ENCODE measurements at regions not wholly inside any gene's neighbourhood (a gene's known extent, or its start where the extent isn't known, plus 50 kb on each side); places are given as distances from the start of the nearest gene placed in this dataset.

DNA sequence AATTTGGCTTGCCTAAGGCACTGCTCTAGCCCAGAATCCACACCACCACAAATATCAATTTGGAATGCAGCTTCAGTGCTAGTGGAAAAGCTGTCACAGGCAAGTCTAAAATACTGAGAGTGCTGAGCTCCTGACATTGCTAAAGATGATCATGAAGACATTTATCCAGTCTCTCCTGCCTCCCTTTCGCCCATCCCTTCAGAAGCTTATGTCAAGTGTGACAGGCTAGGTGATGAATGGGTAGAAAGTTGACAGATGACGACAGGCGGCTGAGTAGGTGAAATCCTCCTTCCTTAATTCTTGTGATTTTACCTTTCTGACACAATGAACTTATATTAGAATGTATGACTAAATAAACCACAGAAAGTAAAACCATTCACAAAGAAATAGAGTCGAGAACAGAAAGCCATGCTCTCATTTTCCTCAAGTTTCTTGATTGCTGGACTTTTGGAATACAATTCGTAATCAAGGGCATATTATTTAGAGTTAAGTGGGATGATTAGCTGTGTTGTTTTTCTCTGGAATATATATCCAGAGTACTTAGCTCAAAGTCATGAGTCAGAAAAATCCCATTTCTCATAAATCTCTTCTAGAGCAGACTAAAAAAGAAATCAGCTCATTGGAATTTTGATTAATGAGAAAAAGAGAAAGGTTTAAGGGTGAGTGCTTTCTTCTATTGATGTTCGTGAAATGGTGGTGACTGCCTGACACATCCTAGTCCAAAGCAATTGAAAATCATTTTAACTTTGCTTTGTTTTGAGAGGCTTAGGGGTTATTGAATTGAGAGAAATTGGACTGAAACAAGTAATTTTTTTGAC, 1228.2 kb upstream of the CITED2 start:
- DNase-seq, result no peak

DNA sequence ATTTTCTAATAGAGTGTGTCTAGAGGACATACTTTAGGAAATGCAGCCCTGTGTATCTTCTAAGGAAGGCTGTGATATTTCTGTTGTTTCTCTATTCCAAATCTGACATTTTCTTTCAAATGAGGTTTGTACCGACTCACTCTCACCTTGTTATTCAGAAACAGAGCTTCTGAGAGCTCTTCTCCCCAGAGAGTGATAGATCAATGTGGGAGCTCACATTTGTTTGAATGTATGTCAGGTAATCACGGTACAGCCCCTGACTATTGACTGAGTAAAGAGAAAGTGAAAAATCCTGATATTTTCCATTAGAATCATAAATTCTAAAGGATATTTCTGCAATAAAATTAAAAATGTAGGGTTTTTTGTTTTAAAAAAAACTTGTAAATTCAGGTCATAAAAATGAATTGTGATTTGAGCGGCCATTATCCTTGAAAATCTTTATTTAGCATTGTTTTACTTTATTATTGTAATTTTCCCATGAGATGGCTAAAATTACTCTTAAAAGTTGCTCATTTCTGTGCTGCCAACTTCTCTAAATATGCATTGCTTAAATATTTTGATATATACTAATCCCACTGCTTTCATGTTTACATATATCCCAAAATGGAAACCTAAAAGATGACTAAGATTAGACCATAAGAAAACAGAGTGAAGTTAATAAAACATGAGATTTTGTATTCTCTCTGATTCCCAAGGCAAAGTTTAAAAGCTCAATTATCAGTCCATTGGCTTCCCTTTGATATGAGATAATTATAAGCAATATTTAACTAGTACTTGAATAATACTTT, 1226.8 kb upstream of the CITED2 start:
- no peak for DNase-seq

DNA sequence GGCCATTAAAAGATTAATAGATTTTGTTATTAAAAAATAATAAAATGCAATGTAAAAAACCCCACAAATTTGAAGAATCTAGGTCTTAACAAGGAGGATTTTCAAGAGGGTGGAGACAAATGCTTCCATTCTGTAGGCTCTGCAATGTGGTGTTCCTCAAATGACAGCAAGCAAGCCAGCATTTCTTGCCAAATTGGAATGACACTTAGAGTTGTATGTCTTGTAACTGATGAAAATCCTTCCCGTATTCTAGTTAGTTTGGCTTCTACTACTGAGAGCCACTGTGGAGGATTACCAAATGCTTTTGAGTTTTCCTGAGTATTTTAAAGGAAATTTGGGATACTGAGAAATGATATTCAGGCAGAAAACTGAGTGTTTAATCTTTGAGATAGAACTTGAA, 1225.5 kb upstream of the CITED2 start:
- DNase-seq, result no peak

DNA sequence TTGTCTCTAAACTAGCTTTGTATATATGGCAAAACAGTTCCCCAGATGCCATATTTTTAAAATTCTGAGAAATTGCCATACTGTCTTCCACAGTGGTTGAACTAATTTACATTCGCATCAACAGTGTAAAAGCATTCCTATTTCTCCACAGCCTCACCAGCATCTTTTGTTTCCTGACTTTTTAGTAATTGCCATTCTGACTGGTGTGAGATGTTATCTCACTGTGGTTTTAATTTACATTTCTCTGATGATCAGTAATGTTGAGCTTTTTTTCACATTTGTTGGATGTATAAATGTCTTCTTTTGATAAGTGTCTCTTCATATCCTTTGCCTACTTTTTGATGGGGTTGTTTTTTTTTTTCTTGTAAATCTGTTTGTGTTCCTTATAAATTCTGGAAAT, 1222.7 kb upstream of the CITED2 start:
- DNase-seq, result no peak

DNA sequence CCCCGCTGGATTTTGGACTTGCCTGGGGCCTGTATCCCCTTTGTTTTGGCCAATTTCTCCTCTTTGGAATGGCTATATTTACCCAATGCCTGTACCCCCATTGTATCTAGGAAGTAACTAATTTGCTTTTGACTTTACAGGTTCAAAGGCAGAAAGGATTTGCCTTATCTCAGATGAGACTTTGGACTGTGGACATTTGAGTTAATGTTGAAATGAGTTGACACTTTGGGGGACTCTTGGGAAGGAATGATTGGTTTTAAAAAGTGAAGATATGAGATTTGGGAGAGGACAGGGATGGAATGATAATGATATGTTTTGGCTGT, 1220.3 kb upstream of the CITED2 start:
- DNase-seq, result no peak

DNA sequence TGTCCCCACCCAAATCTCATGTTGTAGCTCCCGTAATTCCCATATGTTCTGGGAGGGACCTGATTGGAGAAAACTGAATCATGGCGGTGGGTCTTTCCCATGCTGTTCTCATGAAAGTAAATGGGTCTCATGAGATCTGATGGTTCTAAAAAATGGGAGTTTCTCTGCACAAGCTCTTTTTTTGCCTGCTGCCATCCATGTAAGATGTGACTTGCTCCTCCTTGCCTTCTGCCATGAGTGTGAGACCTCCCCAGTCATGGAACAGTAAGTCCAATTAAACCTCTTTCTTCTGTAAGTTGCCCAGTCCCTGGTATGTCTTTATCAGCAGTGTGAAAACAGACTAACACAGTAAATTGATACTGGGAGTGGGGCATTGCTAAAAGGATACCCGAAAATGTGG, 1218.4 kb upstream of the CITED2 start:
- no peak for DNase-seq

DNA sequence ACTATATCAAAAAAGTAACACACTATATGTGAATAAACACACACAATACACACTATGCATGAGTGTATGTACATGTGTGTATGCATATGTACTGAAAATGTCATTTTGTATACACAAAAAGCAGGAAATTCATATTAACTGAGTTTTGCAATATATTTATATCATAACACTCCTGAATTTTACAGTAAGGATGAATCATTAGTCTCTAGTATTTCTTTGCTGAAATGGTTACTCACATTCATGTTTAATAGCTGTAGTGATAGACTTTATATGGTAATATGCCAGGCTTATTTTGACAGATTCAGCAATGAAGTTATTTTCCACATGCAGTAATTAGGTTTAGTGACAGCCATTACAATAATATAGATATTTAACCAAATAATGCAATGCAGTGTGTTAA, 1216.2 kb upstream of the CITED2 start:
- DNase-seq, result no peak

DNA sequence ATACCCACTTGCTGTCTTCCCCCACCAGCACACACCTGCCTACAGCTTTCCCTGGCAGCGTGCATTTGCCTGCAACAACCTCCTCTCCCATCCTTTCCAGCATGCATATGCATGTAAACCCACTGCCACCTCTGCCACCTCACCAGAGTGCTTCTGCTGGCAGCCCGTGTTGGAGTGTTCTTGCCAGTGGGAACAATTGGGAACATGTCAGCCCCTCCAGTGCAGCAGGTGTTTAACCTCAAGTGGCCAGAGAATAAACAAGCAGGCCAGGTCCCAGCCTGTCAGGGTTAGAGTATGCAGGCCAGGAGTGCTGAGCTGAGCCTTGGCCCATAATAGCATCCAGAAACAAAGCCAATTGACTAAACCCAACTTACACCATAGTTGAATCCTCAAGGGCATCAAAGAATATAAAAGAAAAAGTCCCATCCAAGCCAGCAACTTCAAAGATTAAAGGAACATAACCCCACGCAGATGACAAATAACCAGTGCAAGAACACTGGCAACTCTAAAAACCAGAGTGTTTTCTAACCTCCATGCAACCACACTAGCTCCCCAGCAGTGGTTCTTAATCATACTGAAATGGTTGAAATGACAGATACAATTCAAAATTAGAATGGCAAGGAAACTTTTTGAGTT, 1212.1 kb upstream of the CITED2 start:
- peak; percentile 40 for DNase-seq

DNA sequence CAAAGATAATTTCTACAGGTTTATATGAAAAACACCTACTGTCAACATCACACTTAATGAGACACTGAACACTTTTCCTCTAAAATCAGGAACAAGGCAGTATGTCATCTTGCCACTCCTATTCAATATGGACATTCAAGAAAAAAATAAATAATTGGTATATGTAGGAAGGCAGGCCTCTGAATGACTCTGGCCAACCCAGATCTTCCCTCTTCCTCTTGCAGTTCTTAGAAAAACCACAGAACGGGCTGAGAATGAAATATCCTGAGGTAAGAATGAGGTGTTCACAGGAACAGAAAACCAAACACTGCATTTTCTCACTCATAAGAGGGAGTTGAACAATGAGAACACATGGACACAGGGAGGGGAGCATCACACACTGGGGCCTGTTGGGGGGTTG, 1207.2 kb upstream of the CITED2 start:
- DNase-seq, result no peak

DNA sequence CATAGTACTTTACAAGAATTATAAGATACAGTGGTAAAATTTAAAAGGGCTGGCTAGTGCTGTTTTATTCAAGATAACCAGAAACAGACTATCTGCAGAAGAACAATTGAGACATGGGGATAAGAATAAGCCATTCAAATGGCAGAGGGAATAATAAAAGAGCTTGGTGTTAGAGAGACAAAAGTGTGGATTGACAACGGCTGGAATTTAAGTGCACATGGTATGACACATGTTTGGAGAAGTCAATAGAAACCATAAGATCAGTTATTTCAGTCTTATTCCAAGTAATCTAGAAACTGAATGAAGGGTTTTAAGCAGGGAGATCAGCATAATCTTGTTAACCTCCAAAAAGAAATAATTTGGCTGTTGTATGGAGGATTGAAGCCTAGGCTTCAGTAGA, 1205.5 kb upstream of the CITED2 start:
- no peak for DNase-seq

DNA sequence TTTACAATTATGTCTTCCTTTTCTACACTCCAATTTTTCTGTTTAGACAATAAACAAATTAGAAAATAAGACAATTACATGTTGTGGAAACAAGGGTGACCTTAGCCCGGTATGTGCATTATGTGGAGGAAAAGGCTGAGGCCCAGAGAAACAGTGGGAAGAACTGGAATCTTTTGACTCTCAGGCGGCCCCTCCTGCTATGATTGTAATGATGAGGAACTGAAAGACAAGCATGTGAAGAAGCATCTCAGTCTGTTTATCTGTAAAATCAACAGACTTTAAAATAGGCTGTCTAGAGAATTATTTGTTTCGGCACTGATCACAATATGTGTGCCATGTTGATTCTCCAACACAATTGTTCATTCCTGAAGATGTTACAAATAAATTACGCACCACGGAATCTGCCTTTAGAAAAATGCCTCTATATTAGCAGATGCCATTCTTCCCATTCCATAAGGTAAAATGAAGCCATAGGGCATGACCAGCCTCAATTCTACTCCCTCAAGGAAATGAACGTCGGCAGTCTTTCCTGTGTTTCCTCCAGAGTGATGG, 1201.6 kb upstream of the CITED2 start:
- no peak for DNase-seq

DNA sequence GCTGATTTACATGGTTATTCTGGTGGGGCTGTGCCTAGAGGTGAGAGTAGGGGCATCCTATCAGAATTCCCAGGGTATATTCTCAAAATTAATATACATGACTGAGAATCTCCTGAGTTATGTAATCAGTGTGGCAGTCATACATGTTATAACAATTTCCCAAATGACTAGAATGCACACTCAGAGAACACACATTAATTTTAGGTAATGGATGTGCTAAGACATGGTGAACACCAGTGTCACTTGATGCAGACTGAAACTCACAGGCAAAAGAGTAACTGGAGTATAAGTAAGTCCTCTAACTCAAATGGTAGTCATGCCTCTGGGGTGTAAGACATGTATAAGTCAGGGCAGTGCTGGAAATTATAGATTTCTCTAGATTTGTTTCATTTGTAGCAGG, 1198.4 kb upstream of the CITED2 start:
- DNase-seq, result no peak

DNA sequence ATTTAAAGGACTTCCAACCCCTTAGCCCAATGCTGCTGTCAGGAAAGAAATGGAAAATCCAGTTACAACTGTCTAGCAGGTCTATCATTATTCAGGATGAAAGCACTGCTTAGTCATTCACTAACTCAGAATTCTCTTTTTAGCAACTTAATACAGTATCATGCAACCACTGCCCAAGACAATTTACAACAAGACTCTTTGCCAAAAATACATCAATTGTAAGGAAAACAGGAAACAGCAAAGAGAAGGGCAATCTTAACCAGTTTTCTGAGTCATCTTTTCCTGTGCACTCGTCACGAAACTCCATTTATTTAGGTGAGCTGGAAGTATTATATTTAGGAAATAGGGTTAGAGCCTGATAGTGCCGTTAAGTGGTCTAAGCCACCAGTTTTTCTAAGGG, 1197.7 kb upstream of the CITED2 start:
- no peak for DNase-seq

DNA sequence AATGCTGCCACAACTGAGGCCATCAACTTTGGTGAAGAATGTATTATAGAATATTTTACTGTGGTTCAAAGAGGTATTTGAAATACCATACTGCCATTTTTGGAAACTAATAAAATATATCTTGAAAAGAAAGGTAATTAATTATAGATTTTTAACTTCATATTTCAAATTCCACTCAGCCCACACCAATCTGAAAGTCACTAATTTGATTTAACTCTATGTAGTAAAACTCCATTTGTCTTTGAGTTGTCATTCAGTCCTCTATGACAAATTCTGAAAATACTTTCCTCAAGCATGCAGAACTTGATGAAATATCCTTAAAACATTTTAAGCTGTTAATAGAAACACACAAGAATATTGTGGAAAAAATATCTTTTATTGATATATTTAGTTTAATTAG, 1196.7 kb upstream of the CITED2 start:
- no peak for DNase-seq

DNA sequence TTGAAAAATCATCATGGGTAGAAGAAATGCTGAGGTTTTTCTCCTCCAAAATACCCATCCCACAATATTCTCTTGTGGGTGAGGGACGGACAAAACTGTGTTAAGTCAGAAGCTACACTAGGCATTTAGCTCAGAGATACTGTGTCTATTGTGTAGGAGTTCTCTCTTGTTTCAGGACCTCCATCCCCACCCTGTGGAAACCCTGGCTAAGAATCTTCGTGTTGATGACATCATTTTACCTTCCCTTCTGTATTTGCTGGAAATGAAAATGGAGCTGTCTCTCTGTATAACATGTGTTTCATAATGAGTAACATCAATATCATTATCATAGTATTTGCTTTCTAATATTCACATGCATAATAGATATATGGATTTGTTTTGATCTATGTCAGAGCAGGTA, 1193.0 kb upstream of the CITED2 start:
- no peak for DNase-seq

DNA sequence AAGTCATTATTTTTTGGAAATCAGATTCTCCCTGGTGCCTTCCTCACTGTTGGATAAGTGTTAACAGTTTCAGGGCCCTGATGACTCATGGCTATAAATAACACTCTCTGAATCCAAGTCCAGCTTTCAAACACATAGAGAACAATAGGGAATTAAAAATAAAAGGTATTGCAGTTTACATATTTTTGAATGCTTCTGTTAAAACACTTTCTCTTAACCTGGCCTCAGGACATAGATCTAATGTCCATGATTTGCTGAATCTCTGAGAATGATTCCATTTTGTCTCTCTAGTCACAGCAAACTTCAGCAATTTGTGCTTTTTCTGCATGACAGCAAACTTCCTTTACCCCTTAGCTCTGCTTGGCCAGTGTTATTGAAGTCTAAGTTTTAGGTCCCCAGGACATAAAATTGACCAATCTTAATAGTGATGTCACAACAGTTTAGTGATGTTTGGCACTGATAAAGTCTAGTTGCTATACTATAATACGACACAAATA, 1192.4 kb upstream of the CITED2 start:
- DNase-seq, result no peak

DNA sequence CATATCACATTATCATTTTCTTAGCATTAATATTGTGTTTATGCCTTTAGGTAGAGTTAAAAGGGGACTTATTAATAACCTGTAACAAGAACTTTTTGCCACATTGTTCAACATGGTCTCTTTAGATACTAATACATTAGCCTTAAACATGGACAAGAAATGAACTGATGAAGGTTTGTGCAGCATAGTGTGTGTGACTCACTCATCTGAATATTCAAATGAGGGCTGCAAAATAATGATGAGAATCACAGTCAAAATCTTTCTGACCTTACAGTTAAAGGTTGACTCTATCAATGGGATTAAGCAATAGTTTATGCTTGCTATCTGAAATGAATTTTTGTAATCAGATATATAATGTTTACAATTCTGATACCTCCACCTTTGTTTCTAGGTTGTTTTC, 1189.3 kb upstream of the CITED2 start:
- DNase-seq, result no peak

DNA sequence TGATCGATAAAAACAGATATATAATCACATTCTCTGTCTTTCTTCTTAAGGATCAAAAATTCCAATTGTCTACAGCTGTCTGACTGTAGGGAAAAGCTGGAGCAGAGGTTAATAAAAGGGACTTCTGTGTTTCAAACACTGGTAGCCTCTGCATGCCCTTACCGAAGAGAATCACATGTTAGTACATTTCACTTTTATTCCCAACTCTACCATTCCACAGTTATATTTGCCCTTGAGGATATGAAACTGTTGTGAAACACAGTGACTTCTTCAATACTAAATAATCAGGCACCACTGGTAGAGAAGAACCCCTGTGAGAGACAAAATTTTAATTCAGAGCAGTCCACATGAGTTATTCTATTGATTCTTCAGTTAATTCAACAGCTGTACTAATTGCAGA, 1187.3 kb upstream of the CITED2 start:
- no peak for DNase-seq

DNA sequence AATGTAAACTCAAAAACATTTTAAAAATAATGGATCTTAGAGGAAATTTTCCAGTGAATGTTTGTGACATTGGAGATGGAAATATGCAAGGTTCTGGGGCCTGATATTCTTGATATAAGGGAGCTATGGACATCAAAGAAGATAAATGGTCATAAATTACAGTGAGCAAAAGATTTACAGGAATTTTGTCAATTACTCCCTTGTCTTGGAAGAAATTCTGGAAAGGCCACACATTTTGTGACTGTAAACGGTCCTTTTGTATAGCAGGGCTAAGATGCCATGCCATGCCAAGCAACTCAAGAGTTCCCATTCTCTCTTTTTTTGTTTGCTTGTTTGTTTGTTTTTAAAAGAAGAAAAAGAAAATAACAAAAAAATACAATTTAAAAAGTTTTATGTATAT, 1186.2 kb upstream of the CITED2 start:
- DNase-seq, result no peak

DNA sequence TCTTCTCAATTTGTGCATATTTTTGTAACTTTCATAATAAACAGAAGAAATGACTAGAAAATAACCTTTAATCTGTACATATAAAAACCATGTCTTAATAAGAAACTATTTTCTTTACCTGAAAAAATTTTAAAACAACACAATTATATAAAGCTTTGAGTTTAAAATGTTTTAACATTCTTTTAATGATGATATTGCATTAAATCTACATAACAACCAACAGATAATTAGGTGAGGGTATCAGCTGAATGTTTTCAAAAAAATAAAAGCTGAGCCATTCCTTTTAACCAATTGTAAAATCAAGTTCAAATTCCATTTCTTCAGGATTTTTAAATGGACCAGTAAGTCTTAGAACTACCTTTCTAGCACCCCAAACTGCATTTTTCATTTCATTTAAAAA, 1185.0 kb upstream of the CITED2 start:
- DNase-seq, result no peak

DNA sequence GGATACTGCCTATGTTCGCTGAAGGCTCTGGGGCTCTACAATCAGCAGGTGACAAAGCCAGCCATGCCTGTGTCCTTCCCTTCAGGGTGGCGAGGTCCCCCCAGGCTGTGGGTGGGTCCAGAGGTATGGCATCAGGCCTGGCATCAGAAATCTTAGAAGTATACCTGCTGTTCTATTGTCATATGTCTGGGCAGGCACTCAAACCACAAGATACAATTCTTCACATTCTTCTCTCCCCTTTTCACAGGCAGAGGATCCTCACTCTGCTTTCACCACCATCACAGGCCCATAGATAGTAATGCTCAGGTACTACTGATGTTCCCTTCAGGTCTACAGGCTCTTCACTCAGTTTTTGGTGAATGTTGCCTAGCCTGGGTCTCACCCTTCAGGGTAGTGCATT, 1180.0 kb upstream of the CITED2 start:
- no peak for DNase-seq

DNA sequence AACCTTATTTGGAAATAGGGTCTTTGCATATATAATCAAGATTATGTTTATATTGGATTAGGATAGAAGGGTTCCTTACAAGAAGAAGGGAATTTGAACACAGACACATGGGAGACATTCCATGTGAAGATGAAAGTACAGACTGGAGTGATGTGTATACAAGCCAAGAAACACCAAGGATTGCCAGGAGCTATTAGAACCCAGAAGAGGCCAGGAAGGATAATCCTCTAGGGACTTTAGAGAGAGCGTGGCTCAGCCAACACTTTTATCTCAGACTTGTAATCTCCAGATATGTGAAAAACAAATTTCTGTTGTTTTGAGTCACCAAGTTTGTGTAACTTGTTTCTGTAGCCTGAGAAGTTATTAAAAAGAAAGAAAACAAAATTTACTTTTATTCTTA, 1173.9 kb upstream of the CITED2 start:
- DNase-seq, result no peak

DNA sequence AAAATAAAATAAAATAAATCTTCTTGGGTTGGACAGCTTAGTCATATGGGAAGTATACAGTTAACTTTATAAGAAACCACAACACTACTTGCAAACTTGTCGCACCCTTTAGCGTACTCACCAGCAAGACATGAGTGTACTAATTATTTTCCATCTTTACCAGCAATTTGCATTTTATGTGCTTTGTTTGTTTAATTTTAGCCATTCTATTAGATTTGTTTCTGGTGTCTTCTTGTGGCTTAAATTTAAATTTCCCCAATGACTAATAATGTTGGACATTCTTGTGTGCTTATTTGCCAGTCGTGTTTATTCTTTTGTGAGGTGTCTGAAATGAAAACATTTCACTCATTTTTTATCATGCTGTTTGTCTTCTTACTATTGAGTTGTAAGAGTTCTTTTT, 1172.2 kb upstream of the CITED2 start:
- DNase-seq, result no peak

DNA sequence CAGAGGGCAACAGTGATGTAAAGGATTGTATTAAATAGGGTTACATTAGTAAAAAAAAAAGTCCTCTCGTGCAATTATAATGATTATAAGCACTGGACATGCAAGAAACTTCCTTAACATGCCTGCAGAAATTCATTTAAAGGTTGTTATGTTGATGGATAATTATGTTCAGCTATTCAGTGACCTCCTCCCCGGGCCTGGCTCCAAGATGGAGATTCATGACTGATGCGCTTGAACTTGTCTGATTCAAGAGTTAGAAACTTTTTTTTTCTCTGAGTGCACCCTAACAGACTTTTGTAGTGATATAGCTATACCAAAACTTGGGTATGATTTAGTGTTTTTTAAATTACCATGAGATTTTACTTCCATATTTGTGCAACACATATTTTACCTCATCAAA, 1170.0 kb upstream of the CITED2 start:
- DNase-seq, result no peak

Measured in NCI-H2029 treated with DMSO at 0.1 percent for 48 hours (cell line).